GM19452 (cell line): ENCODE measurements at regions not wholly inside any gene's neighbourhood (a gene's known extent, or its start where the extent isn't known, plus 50 kb on each side); places are given as distances from the start of the nearest gene placed in this dataset.

ENCODE experiments used
- ATAC-seq: cut with Tn5 transposase; IDR thresholded peaks from one replicate; pipeline ENCODE4 v1.9.1; 2021; ENCODE audit not compliant: unreplicated experiment

DNA sequence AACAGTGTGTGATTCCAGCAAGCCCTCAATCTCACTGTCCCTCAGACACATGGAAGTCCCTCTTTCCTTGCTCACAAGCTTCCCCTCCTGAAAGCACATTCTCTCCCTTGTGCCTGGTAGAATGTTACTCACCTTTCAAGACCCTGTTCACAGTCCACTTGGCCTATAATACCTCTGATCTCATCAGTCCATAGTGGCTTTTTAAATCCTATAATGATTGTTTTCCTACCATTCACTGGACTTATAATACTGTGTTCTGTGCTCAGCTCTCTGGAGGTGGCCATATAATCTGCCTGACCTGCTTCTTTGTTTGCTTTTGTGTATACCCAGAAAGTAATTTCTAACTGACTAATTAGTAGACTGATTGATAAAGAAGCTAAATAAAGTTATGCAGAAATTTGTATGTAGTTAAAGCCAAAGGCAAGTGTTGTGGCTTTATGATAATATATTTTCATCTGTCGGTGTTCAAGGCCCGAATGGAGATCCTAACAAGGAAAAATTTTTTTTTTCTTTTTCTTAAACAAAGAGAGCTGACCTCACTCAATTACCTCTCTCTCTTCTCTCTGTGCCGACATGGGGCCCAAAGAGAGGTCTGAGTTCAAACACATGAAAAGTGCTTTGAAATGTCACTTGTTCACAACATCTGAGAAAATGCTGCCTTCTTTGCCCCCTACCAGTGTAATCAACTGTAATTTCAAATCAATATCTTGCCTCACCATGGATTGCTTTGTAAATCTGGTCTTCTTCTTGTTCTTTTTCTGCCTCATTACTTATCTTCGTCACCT lies 1033.0 kb upstream of the PIK3C3 start:
- no peak for ATAC-seq

DNA sequence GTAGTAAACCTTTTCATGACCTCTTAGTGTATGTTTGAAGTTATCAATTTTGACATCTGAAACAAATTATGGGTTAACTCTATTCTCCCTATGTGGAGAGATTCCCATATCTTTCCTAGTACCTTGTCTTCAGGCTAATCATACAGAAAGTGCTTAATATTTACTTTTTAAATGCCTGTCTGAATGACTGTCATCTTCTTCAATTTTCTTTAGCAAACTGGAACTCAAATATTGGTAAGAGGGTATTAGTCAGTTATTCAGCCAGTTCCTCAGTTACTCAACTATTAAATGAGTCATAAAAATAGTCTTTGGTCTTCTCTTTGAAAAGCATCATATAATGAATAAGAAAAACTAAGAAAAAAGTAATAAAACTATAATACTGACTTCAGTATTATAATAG lies 1038.0 kb upstream of the PIK3C3 start:
- no peak for ATAC-seq

DNA sequence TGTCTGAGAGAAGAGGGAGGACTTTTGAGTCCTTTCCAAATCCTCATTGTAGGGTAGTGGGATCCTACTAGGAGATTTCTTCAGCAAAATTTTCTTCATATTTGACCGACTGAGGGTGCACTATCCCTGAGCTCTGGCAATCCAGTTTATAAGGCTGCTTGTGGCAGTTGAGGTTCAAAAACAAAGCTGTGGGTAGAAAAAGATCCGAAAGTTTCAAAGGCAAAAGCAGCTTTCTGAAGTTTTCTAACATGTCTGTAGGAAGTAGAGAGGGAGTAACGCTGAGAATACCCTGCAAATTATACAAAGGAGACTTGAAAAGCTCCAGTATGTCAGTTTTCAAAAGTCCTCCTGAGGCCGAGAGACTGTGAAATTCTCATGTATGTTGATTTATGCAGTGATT lies 1039.3 kb upstream of the PIK3C3 start:
- ATAC-seq, result no peak

DNA sequence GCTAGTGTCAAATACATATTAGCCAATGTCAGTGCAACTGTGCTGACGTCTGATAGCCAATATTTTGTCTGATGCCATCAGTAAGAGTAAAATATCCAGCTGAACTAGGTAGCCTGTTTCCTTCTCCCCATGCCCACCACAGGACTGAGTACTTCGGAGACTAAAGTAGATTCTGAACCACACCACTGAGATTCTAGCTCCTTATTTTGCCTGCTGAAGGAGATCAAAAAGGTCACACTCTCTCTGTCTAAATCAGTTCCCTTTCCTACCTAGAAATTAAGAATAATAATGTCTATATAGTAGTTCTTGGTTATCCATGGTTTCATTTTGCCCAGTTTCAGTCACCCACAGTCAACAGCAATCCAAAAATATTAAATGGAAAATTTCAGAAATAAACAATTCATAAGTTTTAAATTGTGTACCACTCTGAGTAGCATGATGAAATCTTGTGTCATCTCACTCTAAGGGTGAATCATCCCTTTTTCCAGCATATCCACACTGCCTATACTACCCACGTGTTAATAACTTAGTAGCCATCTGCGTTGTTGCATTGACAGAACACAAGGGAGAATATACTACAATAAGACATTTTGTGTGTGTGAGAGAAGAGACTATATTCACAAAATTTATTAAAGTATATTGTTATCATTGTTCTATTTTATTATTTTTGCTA lies 1043.3 kb upstream of the PIK3C3 start:
- no peak for ATAC-seq

DNA sequence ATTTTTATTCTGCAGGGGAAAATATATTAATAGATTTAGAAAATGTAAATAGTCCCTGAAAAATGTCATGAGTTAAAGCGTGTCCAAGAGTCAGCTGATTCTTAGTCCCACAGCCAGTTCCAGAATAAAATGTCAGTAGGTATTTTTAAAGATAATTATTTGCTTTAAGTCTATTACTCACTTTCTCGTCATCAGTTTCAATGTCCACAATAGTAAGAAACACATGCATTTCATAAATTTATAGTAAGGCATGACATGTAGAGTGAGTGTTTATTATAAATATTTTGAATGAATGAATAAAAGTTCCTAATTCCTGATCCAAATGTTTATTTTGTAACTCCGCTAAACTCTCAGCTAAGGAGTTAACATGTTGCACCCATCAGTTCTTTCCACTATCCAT lies 1044.0 kb upstream of the PIK3C3 start:
- no peak for ATAC-seq

DNA sequence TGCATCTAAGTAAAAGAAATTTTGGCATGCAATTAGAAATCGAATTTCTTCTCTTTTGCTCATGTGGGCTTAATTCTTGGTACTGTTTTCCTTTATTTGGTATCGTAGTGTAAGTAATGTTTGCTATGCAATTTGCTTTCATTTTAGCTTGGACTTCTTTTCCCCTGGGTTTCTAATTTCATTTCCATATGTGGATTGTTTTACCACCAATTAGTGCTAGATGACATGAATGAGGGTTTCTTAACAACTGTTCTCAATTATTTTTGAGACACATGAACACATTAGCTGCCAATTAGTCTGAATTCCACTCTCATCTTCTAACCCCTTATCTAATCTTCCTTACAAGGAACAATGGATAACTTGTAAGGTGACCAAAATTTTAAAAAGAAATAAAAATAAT lies 1047.2 kb upstream of the PIK3C3 start:
- ATAC-seq, result no peak

DNA sequence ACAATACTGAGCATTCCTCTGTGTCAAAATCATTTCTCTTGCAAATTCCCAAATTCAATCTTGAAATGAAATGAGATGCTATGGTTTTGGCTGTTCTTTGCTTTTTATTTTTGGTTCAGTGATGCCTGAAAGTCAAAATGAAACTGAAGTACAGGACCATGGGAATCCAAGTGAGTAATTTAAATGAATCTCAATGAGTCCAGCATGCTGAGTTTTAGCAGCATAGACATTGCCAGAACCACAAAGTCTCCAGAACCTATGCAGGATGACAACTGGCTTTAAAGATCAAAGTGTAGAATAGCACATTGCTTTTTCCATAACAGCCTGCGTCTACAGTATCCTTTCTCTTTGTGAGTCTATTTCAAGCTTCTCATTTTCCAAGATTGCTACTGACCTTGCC lies 1050.7 kb upstream of the PIK3C3 start:
- no peak for ATAC-seq

DNA sequence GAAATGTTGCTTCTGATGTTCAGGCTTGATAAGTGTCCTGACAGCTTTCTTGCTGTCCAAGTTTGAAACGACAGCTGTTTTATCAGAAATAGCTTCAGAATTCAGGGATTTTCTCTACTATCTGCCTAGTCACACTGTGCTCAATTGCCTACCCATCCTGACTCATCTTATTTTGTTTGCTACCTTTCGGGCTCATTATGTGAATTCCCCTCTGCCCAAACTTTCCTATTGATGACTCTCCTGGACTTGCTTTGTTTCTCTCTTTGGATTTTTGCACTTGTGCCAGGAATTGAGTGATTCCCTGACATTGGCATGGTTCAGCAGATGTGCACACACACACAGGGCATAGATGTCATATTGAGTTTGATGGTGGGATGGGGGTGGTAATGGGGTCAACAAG lies 1052.6 kb upstream of the PIK3C3 start:
- ATAC-seq, result no peak

DNA sequence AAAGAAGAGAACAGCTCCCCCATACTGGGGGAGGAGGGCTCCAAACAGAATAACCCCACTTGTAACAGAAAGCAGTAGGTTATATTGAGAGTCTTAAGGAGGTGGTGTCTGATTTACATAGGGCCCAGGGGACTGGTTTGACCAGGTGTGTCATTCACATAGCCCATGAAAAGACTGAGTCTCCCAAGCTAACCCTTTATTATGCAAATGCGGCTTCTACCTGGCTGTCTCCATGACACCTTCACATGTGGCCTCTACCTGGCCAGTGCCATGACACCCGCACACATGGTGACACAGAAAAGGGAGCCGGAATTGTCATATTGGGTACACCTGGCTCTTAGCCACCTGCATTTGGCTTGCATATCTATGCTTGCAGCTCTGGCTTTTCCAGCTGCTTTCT lies 1057.2 kb upstream of the PIK3C3 start:
- no peak for ATAC-seq

DNA sequence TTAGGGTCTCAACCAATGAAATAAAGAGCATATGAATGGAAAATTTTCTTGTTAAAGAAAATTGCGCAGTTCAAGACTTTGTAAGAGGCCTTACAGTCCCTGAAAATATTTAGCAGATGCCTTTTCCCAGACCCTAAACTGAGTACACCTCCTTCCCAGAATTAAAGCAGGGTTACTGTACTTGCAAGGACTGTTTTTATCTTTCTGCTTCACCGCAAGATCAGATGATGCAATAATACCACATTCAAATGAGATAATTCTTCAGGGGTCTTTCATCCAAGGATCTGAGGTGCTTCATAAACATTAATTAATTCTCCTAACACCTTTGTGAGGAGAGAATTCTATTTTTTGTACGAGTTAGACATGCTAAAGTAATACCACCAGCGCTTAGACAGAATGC lies 1071.8 kb upstream of the PIK3C3 start:
- ATAC-seq, result no peak

DNA sequence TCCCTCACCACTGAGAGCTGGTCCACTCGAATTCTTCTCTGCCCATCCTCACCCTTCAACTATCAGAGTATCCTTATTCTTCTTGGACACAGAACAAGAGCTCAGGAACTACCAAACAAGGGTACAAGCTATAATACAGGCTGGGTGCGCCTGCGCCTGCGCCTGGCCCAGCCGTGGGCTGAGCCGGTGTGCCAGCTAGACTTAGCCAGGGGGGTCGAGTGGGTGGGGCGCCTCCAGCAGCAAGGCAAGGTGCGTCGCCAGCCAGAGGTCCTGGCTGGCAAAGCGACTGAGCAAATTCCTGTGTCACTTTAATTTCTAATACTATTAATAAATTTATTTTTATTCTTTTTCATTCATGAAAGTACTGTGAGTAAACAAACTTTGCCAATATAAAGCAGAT lies 1072.6 kb upstream of the PIK3C3 start:
- no peak for ATAC-seq

DNA sequence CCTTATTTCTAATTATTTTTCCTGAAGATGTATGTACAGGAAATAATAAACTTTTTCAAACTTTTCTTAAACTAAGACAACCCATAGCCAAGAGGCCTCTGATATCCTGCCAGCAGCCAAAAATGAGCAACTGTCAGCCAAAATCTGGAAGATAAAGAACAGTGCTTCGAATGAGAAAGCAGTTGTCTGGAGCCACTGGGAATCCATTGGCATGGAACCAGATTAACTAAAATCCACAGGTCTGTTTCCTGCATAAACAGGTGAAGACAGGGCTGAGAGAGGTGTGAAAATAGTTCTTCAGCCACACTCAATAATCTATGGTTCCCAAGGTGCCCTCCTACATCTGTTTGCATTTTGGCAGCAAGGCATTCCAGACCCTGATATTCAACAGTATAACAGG lies 1076.7 kb upstream of the PIK3C3 start:
- ATAC-seq, result no peak

DNA sequence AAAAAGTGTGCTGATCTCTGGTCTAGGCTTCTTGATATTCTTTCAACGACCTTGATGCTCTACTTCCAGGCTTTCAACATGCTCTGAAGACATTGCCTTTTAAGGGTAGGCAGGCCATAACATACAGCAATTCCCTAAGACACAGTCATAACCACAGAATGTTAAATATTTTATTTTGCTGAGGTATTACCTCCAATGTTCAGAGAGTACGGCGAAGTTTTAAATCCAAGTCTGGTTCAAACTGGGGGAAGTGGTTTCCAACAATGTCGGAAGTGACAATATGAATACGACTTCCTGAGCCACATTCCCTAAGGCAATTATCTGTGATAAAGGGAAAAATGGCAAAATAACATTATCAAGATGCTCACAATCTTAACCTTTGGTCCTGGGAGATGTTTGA lies 1077.9 kb upstream of the PIK3C3 start:
- ATAC-seq, result no peak

DNA sequence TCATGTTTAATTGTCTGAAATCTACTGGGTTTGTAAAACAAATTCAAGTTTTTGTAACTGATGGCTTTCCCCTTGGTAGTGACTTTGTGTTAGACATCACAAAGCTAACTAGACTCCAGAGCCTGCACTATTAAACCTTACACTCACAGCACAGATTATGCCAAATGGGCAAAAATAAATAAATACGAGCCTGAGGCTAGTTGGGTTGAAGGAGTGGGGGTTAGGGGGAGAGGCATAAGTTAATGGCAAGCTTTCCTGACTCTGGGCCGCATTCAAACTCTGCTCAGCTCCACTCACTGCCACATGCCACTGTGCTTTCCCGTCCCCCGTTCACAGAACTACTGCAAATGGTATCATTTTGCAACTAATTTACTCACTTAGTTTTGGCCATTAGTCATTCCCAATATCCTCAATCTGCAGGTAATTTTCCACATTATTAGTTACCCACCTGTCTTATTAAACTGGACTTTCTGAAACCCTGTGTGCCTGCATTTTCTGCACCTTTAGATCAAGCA lies 1079.9 kb upstream of the PIK3C3 start:
- ATAC-seq, result no peak

DNA sequence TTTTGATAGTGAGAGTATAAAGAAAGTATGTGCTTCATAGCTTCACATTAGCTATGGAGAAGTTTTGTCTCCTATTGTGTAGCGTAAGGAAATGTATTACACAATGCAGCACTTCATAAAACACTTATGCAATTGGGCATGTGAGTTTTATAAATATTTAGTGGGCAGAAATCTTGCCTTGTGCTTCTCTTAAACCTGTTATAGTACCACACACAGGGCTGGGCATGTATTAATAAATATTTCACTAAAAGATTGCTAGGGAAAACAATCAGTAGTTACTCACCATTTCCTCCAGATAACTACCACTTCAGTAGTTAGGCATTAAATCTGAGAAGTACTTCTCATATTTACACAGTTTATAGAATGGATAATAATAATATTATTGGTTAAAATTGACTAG lies 1080.8 kb upstream of the PIK3C3 start:
- ATAC-seq, result no peak

DNA sequence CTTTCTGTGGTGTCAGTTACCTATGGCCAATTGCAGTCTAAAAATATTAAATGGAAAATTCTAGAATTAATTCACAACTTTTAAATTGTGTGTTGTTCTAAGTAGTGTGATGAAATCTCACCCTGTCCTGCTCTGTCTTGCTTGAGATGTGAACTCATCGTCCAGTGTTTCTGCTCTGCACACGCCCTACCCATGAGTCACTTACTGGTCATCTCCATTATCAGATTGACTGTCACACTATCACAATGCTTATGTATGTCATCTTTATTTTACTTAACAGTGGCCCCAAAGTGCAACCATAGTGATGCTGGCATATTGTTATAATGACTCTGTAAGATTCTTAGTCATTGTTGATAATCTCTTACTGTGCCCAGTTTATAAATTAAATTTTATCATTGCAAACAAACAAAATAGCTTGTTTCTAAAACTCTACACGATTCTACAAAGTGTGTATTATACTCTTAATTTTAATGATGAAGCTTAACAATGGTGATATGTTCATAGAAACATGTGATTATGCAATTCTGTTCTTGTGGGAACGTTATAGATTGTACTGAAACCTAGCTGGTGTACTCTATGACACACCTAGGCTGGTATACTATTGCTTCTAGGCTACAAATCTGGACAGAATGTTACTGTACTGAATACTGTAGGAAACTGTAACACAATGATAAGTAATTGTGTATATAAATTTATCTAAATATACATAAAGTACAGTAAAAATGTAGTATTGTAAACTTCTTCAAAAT lies 1086.8 kb upstream of the PIK3C3 start:
- no peak for ATAC-seq

DNA sequence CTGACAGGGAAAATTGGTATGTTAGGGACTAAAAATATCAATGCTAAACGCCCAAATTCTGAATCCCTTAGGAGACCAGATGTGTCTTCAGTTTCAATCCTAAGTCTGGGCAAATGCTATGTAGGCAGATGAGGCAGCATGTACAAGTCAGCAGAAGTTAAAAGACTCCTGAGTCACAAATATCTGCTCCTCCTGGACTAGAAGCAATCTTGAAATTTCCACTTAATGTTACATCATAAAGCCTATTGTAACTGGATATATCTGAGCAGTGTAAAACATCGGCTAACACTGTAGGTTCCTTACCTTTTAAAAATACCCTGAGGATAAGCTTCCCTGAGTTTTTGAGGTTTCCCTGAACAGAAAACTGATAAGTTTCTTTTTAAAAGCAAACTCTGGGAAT lies 1087.6 kb upstream of the PIK3C3 start:
- ATAC-seq, result no peak

DNA sequence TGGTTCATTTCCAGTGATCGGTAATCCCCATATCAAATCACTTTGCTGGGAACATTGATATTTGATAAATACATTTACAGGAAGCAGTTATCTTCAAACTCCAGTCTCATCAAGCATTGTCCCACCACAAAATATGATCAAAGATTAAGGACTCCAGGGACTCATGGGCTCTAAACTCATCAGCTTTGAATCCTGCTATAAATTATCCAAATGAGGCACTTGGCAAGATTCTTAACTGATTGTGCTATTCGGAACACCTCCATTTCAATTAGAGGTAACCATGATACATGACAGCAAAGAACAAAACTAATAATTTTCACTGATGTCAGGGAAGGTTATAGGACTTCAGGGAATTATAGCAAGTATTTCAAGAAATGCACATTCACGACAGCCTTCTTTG lies 1088.1 kb upstream of the PIK3C3 start:
- no peak for ATAC-seq

DNA sequence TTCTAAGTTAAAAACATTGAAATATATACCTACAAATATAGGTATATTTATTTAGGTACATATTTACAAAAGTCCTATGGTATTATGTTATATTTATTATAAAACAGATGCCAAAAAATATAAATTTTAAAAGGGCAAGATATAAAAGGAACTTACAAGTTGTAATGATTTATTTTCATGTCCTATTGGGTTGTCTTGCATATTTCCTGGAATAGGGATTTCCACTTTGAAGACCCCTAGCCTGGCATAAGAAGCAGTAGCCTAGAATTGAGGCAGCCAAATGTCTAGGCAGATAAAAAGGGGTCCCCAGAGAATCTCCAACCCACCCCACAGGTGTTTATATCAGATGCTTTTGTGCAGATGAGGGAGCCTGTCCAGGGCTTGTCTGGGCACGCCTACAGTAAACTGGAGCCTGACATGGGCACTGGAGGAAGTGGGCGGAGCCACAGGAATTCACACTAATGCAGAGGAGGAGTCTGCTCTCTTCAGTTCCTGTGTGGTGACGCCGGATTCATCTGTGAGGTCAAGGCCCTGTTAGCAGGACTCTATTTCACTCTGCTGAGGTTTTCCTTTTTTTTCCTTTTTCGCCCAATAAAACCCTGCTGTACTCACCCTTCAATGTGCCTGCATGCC lies 1088.9 kb upstream of the PIK3C3 start:
- ATAC-seq, result no peak

DNA sequence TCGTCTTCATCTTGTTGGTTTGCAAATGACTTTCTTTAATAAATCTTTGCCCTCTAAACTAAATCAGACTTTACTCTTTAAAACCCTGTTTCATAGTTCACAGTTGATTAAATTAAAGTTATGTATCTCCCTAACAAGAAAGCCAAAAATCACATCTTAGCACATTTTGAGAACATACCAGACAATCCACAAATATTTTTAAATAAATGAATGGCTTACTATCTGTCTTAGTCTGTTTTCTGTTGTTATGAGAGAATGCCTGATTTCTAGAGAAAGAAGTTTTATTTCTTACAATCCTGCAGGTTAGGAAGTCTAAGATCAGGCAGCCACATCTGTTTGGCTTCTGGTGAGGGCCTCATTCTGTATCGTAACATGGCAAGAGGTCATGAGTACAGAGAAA lies 1090.2 kb upstream of the PIK3C3 start:
- ATAC-seq, result no peak

DNA sequence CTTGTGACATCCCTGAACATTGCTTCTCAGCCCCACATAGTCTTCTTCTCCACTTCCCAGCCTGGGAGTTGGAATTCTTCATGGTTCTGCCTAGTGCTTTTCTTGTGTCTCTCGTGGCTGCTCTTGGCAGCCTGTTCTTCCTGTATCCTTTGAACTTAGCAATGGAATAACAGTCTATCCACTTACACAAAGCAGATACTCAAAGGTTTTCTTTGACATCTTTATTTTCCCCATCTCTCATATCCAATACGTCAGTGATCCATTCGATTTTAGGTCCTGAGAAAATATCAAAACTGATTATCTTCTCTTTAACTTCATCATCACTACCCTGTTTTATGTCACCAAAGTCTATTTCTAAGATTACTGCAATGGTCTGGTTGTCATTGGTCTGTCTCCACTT lies 1091.2 kb upstream of the PIK3C3 start:
- no peak for ATAC-seq
